Superior temporal gyrus (tissue), 1 donor: ENCODE measurements at regions not wholly inside any gene's neighbourhood (a gene's known extent, or its start where the extent isn't known, plus 50 kb on each side); places are given as distances from the start of the nearest gene placed in this dataset.

Source experiments
- DNase-seq: peaks from one replicate; pipeline ENCODE4 v3.0.0-alpha.2; 2016; ENCODE audit errors: extremely low spot score

DNA sequence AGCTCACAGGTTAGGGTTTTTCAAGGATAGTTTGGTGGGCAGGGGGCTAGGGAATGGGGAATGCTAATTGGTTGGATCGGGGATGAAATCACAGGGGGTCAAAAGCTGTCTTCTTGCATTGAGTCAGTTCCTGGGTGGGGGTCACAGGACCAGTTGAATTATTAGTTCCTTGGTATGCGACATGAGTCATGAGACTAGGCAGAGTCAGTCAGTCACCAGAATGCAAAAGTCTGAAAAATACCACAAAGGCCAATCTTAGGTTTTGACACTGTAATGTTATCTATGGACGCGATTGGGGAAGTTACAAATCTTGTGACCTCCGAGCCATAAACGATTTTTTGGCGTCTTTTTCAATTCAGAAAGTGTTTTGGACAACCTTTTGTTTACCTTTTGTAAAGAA is 101.2 kb downstream of the ZNF519 start:
- no peak for DNase-seq

DNA sequence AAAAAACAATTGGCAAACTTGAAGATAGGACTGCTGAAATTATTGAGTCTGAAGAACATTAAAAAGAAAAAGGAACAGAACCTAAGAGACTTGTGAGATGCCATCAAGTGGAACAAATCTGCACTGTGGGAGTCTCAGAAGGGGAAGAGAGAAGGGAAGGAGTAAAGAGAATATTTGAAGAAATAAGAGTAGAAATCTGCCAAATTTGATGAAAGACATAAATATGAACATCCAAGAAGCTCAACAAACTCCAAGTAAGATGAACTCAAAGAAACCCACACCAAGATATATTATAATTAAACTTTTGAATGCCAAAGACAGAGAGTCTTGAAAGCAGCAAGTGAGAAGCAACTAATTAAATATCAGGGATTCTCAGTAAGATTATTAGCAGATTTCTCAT is 102.7 kb downstream of the ZNF519 start:
- no peak for DNase-seq

DNA sequence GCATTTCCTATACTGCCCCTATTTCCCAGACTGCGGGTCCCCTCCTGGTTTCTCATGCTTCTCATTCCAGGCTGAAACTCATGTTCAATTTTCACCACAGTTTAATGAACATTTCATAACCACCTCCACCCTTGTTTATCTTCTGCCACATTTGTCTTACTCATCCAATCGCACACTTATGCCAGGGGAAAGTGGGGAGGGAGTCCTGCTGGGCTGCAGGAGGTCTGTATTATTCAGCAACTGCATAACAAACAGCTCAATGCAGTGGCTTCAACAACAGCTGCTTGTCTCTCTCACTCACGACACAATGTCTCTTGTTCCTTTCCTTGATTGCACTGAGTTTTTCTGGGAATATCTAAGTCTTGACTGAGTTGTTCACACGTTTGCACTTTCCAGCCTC is 106.0 kb downstream of the ZNF519 start:
- peak; percentile 34 for DNase-seq

DNA sequence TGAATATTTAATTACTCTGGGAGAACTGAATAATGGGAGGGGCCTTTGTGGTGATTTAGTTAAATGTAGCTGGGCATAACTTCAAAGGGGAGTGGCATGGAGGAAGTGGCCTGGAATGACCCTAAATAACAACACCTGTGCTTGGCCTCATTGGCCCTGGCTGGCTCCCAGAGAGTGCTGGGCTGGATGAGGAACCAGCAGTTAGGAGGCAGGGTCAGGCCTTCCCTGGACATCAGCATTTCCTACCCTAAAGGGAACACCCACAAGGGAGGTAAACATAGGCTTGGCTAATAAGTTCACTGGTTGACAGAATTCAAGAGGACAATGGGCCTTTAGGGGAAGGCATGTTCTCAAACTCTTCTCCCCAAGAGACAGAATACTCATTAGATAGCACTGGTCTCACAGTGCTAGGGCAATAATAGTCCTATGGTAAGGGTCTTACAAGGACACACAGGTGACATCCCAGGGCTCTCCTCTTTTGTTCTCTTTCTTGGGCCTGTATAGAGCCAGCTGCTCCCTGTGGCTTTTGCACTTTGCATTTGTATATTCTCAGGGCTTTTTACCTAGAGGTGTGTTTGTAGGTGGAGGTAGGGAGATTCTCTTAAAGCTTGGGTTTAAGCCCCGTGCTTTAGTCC is 106.8 kb downstream of the ZNF519 start:
- no peak for DNase-seq

DNA sequence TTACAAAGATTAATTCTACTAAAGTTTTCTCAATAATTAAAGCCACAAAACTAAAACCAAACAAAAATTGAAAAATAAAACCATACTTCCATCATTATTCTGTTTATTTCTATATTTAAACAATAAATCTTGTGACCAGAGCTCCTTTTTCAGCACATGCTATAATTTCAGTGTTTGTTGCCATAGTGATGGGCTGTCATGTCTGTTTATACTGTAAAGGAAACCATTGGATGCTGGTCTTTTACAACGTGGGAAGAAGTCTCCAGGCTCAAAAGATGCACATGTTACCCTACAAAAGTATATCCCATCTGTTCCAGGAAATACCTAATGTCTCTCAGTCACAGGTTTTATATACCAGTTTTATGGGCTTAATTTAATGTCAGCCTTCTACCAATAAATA is 100.1 kb upstream of the MC2R start:
- DNase-seq: no peak

DNA sequence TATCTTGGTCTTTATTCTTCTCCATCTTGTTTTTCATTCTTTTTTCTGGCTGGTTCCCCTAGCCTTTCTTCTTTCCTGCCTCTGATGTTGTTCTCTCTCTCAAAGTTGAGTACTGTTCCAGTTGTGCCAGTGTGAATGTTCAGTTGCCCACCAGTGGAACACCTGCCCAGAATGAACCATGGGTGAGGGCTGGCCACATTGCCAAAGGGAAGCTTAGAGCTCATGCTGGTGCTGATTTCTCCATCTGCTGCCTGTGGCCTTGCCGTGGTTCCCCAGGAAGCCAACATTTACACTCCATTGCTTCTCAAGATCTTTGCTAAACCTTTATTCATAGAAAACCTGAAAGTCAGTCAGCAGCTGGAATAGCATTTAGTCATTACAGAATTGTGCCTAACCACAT is 99.1 kb upstream of the MC2R start:
- no peak for DNase-seq

DNA sequence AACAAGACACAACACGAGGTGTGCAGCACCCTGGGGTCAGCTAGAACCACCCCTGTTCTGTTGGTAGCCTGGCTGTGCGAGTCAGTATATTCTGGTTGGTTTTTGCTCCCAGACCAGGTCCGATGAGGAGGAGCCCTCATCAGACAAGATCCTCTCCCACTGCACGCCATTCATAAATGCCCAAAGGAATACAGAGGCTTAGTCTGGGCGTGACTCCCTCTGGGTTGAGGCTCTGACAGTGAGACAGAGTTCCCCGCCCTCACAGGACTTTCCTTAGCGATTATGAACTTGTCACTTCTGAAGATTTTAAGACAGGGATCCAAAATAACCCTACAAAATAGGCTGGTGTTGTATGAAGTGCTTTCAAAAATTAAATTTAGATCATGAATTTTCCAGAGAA is 85.5 kb upstream of the MC2R start:
- no peak for DNase-seq

DNA sequence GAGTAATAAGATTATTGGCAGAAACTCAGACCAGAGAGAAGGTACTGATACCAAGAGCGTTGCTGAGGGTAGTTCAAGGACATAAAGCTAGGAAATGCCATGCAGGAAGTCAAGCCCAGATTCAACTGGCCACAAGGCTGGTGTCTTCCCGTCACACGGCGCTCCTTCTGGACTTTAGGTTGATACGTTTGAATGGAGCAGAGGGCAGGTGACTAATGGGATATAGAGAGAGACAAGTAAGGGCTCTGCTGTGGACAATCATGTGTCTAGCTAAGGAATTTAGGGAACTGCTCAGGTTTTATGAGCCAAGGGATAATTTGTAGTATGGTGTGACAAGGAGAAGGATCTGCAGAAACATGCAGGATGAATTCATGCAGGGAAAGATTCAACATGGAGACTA is 83.9 kb upstream of the MC2R start:
- DNase-seq: no peak

DNA sequence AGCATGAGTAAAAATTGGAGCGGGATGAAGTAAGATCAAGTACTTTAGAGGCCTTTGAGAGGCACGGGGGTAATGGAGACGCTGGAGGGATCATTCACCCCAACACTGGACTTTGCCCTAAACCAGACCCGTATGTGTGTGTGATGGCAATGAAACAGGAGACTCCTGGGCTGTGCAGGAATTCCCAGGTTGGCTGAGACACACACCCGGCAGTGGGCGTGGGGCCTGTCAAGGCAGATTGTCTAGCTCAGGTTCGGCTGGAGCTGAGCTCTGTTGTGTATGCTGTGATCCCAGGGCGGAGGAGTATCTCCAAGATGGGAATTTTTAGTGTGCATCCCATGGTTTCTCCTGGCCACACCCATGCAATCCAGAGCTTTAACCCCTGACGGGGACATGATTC is 83.2 kb upstream of the MC2R start:
- DNase-seq: no peak

DNA sequence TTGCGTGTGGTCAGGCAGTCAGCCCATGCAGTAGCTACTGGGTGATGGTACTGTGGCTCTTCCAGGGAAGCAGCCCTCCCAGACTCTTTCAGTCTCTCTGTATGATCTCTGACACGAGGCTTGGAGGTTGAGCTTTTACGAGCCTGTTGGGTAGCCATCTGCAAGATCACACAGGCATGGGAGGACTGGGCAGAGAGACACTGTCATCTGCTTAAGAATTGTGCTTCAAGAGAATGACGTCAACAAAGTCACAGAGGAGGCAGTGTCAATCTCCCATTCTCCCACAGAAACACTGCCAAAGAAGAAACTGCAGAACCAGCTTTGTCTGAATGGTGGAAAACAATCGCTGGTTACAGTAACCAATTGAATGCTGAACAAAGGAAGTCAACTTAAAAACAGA is 78.4 kb upstream of the MC2R start:
- peak; percentile 86 for DNase-seq

DNA sequence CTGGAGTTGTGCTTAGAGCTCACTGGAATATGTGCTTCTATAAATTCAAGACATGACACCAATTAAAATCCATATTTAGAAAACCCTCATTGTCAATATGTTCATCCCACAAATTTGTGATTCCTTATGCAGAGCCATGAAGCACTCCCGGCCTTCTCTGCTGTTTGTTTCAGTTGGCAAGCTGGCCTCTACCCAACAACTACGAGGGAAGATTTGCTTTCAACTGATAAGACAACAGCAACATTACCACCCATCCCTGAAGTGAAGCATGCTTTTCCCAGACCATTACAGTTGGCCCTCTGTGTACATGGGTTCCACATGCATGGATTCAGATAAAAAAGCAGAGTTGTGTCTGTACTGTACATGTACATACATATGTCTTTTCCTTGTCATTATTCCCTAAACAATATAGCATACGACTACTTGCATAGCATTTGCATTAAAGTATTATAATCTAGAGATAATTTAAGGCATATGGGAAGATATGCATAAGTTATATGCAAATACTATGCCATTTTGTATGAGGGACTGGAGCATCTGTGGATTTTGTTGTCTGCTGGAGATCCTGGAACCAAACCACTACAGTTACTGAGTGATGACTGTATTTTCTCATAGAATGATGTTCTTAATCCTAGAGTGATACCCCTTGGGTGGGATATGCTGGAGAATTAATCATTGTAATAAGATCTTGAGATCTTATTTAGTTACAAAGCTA is 77.6 kb upstream of the MC2R start:
- peak; percentile 16 for DNase-seq

DNA sequence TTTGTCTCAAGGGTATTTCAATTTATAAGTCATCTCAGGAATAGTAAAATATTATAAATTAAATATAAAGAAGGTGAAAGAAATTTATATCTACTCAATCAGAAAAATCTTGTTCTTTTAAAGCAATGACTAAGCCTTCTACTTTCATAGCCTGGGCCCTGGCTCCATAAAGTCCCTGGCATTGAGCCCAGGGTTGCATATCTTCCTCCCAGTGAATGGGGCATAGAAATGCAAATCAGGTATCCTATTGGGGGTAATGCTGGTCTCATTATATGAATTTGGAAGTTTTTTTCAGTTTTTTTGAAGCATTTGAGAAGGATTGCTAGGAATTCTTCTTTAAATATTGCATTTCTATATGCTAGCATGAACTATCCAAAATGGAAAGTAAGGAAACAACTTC is 73.9 kb upstream of the MC2R start:
- no peak for DNase-seq

DNA sequence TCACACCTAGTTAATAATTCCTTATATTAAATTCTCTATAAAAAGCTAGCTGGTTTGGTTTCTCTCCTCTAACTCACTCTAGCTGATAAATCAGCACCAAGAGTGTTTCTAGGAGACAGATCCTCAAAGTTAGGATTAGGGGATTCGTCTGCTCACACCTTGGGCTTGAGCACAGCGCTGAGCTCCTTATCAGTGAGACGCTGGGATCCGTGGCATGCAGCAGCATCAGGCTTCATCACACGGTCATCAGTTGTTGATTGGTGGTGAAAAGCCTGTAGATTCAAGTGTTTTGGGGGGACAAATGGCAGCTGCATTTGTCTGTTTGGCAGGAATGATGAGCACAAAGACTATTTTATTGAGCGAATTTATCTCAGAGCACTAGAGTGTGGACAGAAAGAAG is 72.6 kb upstream of the MC2R start:
- no peak for DNase-seq

DNA sequence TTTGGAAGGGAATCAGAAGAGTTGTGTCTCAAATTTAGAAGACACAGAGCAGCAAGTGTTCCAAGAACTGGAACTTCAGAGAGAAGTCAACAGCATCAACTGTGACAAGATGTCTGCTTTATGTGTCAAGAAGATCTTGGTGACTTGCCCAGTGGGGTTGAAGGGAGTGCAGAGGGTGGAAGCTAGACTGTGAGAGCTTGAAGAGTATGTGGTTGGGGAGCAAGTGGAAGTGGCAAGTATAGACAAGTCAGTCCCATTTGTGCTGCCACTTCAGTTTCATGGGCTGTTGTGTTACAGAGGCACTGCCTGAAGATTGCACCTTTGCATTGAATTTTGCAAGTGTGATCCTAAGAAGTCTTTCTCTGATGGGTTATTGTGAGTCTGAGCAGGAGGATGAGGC is 68.7 kb upstream of the MC2R start:
- DNase-seq: no peak

DNA sequence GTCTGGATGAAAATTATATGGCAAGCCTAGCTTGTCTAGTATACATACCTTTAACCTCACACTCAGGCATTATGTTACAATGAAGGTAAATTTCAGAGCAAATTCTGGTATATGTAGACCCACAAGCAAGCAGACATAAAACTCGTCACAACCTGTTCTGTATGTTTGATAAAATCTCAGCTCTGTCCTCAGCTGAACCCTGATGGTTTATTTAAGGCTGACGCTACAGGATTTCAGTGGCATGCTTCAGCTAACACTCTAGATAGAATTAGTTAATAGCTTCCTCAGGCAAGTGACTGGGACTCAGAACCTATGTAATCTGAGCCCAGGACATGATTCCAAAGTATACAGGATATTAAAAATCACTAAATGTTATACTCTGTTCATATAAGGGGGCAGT is 68.2 kb upstream of the MC2R start:
- no peak for DNase-seq

DNA sequence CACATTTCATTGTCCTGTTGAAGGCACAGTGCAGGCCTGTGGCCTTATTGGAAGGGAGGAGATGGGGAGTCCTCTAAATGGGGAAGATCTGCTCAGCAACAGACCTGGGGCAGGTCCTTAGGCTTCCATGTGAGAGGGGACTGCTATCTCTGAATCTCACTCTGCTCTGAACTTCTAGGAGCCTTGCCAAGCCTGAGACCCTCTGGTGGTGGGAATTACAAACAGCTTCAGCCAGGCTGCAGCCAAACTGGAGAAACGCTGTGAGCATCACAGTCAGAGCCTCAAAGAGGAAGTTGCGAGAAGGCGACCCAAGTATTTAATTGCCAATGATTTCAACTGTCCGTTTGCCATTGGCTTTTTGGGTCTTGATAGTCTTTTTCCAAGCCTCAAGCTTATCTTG is 66.8 kb upstream of the MC2R start:
- DNase-seq: no peak

DNA sequence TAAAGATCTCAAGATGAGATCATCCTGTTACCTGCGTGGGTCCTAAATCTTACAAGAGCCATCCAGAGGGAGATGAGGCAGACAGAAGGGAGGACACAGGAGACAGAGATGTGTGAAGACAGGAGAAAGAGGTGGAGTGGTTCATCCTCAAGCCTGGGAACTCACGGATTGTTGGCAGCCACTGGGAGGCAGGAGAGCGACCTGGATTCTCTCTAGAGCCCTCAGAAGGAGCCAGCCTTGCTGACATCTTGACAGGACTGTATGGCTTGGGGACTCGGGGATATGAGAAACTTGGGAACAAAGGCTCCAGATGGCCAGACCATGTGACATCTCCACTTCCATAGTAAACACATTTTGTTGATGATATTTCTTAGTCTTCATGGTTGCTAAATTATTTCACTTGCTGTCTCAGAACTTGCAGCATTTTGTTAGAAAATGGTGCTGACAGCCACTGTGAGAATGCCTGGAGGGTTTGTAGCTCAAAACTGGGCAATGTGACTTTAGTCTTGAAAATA is 57.8 kb upstream of the MC2R start:
- DNase-seq: peak; percentile 33
